ENCODE measurements at regions not wholly inside any gene's neighbourhood (a gene's known extent, or its start where the extent isn't known, plus 50 kb on each side); places are given as distances from the start of the nearest gene placed in this dataset.

DNA sequence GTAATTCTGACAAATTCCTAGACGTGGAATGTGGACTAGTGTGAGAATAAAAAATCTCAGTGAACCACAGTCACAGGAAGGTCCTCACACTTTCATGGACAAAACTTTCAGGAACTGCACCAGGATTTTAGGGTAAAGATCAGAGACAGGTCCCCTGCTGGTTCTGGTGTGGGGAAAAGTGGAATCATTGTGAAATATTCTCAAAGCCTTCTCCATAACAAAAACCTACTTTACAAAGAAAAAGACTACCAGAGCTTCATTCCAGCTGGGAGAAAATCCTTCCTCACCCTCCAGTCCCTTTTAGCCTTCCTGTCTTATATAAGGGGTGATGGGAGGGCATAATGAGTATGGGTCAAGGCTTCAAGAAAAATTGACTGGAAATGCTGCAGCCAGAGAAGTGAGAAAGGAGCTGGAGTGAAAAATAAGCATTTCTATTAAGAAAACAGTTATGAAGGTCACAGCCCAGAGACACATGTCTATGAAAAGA lies 325.8 kb downstream of the ARAP2 start:
- H3K36me3 Mint-ChIP-seq, result no peaks in the 10 kb centered on the region
- no peak overlapping the region for H3K27ac Mint-ChIP-seq
- H3K4me1 Mint-ChIP-seq, result no peaks in the 10 kb centered on the region
- no peaks in the 10 kb centered on the region for H3K27me3 Mint-ChIP-seq
- no peaks in the 10 kb centered on the region for H3K9me3 Mint-ChIP-seq
- H3K4me3 Mint-ChIP-seq, result no peak overlapping the region
- no peak for DNase-seq

DNA sequence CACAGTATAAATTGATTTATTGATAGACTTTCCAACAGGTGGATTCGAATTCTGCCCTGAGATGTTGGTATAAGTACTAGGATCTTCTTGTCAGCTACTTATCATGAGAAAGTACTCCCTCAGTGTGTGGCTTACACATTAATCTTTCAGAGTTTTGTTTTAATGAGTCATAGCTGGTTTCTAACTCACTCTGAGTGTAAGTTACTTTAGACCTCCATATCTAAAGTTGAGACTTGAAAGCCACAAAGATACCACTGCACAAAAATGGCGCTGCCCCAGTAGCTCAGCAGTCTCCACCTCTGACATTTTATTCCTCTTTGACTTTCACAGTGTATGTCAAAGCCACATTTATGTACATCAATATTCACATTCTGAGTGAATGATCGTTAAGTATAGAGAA lies 318.5 kb downstream of the ARAP2 start:
- Mint-ChIP-seq H3K4me1 (no peaks in the 10 kb centered on the region), H3K27me3 (no peaks in the 10 kb centered on the region), H3K4me3 (no peak overlapping the region), H3K27ac (no peak overlapping the region), H3K36me3 (no peaks in the 10 kb centered on the region), H3K9me3 (no peaks in the 10 kb centered on the region)
- no peak for DNase-seq

GRCh38 chr4:35926788-35927187 lies 317.5 kb downstream of the ARAP2 start:
- H3K4me3 Mint-ChIP-seq, result no peak overlapping the region
- no peaks in the 10 kb centered on the region for H3K36me3 Mint-ChIP-seq
- H3K9me3 Mint-ChIP-seq, result no peaks in the 10 kb centered on the region
- no peak for DNase-seq
- H3K27me3 Mint-ChIP-seq, result peaks cover 3% of the 10 kb centered on the region
- H3K27ac Mint-ChIP-seq, result no peak overlapping the region
- no peaks in the 10 kb centered on the region for H3K4me1 Mint-ChIP-seq

DNA sequence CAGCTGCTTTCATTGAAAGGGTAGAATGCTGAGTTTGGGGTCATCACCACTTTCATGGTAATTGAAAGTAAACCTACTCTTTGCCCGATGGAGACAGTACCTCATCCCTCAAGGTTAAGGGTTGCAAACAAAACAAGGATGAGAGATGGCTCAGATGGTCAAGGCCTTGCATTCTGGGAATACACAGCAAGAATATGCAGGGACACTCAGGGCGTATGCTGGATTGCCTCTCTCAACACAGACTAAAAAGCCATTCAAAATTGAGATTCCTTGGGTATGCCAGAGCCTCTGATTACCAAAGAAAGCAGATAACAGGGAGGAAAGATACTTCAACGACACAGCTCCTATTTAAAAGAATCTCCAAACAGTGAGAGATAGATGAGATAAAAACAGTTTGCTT lies 310.4 kb downstream of the ARAP2 start:
- Mint-ChIP-seq H3K27ac (no peak overlapping the region), H3K4me3 (no peak overlapping the region)

GRCh38 chr4:35934320-35934981 lies 309.9 kb downstream of the ARAP2 start:
- H3K36me3 Mint-ChIP-seq, result no peaks in the 10 kb centered on the region
- no peak overlapping the region for H3K27ac Mint-ChIP-seq
- DNase-seq, result no peak
- H3K4me1 Mint-ChIP-seq, result no peaks in the 10 kb centered on the region
- H3K27me3 Mint-ChIP-seq, result peaks cover 3% of the 10 kb centered on the region
- H3K4me3 Mint-ChIP-seq, result no peak overlapping the region
- no peaks in the 10 kb centered on the region for H3K9me3 Mint-ChIP-seq

More for the DNA sequence above, 310.4 kb downstream of the ARAP2 start:
- Mint-ChIP-seq H3K4me1 (no peaks in the 10 kb centered on the region), H3K27me3 (peaks cover 3% of the 10 kb centered on the region), H3K9me3 (no peaks in the 10 kb centered on the region), H3K36me3 (no peaks in the 10 kb centered on the region)
- no peak for DNase-seq

- Mint-ChIP-seq H3K9me3 (no peaks in the 10 kb centered on the region), H3K4me1 (no peaks in the 10 kb centered on the region), H3K27me3 (peaks cover 4% of the 10 kb centered on the region), H3K27ac (no peak overlapping the region), H3K36me3 (no peaks in the 10 kb centered on the region), H3K4me3 (no peak overlapping the region)
- no peak for DNase-seq
These were observed 305.4 kb downstream of the ARAP2 start for GRCh38 chr4:35938936-35939335.

DNA sequence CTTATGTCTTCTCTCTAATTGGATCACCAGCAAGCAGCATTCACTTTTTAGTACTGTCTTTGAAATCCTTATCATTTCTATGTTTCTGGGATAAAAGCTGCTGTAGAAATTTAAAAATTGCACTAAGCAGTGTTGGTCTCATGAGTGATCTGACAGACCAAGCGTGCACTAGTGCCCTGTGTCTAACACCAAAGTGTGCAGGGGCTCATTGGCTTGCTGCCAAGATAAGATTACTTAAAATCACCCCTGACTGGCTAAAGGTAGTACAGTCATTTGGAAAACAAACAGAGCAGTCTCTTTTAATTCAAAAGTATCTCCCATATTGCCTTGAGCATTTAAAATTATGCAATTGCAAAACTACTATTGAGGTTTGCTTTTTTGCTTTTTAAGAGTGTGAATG lies 304.6 kb downstream of the ARAP2 start:
- H3K27ac Mint-ChIP-seq, result no peak overlapping the region
- H3K9me3 Mint-ChIP-seq, result no peaks in the 10 kb centered on the region
- no peaks in the 10 kb centered on the region for H3K36me3 Mint-ChIP-seq
- H3K4me3 Mint-ChIP-seq, result no peak overlapping the region
- peaks cover 4% of the 10 kb centered on the region for H3K27me3 Mint-ChIP-seq
- DNase-seq, result no peak
- H3K4me1 Mint-ChIP-seq, result no peaks in the 10 kb centered on the region

GRCh38 chr4:35942092-35942491 lies 302.2 kb downstream of the ARAP2 start:
- Mint-ChIP-seq H3K27ac (no peak overlapping the region), H3K4me3 (no peak overlapping the region), H3K36me3 (no peaks in the 10 kb centered on the region), H3K9me3 (no peaks in the 10 kb centered on the region), H3K4me1 (no peaks in the 10 kb centered on the region), H3K27me3 (peaks cover 4% of the 10 kb centered on the region)
- DNase-seq, result no peak

DNA sequence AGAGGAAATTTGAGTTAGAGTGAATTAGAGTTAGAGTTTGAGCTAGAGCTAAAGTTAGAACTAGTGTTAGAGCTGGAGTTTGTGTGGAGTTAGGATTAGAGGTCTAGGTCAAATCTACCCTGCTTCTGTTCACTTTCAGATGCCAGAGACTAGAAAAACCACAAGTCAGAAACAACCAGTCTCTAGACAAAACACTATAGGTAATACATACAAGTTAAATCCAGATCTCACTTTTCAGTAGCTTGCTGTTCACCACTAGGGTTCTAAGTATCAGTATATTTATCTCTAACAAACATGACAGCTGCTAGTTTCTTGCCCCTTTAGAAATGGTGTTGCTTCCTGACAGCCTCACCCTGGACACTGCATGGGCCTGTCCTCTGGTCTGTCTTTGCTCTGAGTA lies 300.7 kb downstream of the ARAP2 start:
- Mint-ChIP-seq H3K27me3 (peaks cover 4% of the 10 kb centered on the region), H3K9me3 (no peaks in the 10 kb centered on the region), H3K4me1 (no peaks in the 10 kb centered on the region), H3K4me3 (no peak overlapping the region), H3K36me3 (no peaks in the 10 kb centered on the region), H3K27ac (no peak overlapping the region)
- DNase-seq, result no peak

- peaks cover 13% of the 10 kb centered on the region for H3K9me3 Mint-ChIP-seq
- H3K27ac Mint-ChIP-seq, result no peak overlapping the region
- no peaks in the 10 kb centered on the region for H3K4me1 Mint-ChIP-seq
- DNase-seq, result no peak
- H3K4me3 Mint-ChIP-seq, result no peak overlapping the region
- no peaks in the 10 kb centered on the region for H3K36me3 Mint-ChIP-seq
- no peaks in the 10 kb centered on the region for H3K27me3 Mint-ChIP-seq
These were observed 296.1 kb downstream of the ARAP2 start for GRCh38 chr4:35948171-35948570.

DNA sequence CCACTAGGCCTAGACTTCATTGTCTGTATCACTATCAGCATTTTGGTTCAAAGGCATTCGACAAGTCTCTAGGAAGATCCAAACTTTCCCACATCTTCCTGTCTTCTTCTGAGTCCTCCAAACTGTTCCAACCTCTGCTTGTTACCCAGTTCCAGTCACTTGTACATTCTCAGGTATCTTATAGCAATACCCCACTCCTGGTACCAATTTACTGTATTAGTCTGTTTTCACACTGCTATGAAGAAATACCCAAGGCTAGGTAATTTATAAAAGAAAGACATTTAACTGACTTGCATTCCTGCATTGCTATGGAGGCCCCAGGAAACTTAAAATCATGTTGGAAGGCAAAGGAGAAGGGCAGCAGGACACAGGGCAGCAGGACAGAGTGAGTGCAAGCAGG lies 293.9 kb downstream of the ARAP2 start:
- DNase-seq, result no peak
- no peaks in the 10 kb centered on the region for H3K4me1 Mint-ChIP-seq
- peaks cover 2% of the 10 kb centered on the region for H3K36me3 Mint-ChIP-seq
- no peak overlapping the region for H3K27ac Mint-ChIP-seq
- H3K9me3 Mint-ChIP-seq, result peaks cover 18% of the 10 kb centered on the region
- no peak overlapping the region for H3K4me3 Mint-ChIP-seq
- no peaks in the 10 kb centered on the region for H3K27me3 Mint-ChIP-seq

DNA sequence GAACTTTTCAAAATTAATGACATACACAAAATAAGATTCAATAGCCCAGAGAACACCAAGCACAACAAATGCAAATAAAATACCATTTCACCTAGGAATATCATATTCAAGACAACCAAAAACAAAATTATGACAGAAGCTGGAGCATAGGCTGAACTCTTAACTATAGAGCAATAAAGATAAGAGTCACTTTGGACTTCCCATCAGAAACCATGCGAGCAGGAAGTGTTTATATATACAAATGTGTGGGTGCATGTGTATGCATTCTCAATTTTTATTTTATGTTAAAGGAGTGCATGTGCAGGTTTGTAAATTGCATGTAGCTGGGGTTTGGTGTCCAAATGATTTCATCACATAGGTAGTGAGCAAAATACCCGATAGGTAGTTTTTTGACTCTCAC lies 291.6 kb downstream of the ARAP2 start:
- peaks cover 30% of the 10 kb centered on the region for H3K9me3 Mint-ChIP-seq

DNA sequence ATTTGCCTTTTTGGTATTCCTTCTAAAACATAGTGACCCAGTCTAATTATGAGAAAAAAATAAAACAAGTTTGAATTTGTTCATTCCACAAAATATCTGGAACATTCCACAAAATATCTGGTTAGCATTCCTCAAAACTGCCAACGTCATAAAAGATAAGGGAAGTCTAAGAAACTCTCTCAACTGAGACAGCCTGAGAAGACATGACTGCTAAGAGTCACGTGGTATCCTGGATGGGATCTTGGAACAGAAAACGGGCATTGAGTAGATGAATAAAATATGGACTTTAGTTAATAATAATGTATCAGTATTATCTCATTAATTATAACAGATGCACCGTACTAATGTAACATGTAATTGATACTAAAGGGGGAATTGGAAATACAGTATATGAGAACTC lies 280.9 kb downstream of the ARAP2 start:
- Mint-ChIP-seq H3K4me3 (no peak overlapping the region), H3K27ac (no peak overlapping the region), H3K4me1 (peaks cover 2% of the 10 kb centered on the region), H3K36me3 (no peaks in the 10 kb centered on the region), H3K9me3 (no peaks in the 10 kb centered on the region), H3K27me3 (no peaks in the 10 kb centered on the region)
- DNase-seq, result no peak

More for the DNA sequence above, 291.6 kb downstream of the ARAP2 start:
- no peaks in the 10 kb centered on the region for H3K27me3 Mint-ChIP-seq
- no peak overlapping the region for H3K4me3 Mint-ChIP-seq
- H3K27ac Mint-ChIP-seq, result no peak overlapping the region
- peaks cover 2% of the 10 kb centered on the region for H3K36me3 Mint-ChIP-seq
- no peak for DNase-seq
- H3K4me1 Mint-ChIP-seq, result no peaks in the 10 kb centered on the region

DNA sequence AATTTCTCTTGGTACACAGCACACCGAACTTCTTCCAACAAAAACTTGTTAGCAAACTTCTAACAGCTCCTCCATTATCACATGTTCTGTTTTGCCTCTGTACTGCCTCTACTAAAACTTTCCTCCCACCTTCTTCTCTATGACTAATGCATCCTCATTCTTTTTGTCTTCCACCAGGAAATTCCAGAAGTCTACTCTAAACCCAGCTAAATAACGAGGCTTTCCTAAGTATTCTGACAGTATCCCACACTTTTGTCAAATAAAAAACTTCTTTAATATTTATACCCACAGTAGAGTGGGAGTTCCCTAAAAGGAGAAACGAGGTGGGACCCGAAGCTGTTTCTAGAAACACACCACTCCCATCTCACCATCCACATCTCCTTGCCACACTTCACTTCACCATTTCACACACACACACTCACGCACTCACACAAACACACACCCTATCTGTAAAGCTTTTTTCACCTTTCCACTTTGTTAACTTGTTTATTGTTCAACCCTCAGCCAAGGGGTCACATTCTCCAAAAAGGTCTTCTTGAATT lies 280.3 kb downstream of the ARAP2 start:
- Mint-ChIP-seq H3K27ac (no peak overlapping the region), H3K4me1 (peaks cover 2% of the 10 kb centered on the region), H3K36me3 (no peaks in the 10 kb centered on the region), H3K4me3 (no peak overlapping the region), H3K27me3 (no peaks in the 10 kb centered on the region), H3K9me3 (no peaks in the 10 kb centered on the region)
- no peak for DNase-seq

- no peaks in the 10 kb centered on the region for H3K36me3 Mint-ChIP-seq
- H3K4me1 Mint-ChIP-seq, result peaks cover 2% of the 10 kb centered on the region
- DNase-seq, result no peak
- H3K27me3 Mint-ChIP-seq, result no peaks in the 10 kb centered on the region
- H3K27ac Mint-ChIP-seq, result no peak overlapping the region
- H3K4me3 Mint-ChIP-seq, result no peak overlapping the region
- no peaks in the 10 kb centered on the region for H3K9me3 Mint-ChIP-seq
These were observed 279.0 kb downstream of the ARAP2 start for GRCh38 chr4:35965300-35965699.

DNA sequence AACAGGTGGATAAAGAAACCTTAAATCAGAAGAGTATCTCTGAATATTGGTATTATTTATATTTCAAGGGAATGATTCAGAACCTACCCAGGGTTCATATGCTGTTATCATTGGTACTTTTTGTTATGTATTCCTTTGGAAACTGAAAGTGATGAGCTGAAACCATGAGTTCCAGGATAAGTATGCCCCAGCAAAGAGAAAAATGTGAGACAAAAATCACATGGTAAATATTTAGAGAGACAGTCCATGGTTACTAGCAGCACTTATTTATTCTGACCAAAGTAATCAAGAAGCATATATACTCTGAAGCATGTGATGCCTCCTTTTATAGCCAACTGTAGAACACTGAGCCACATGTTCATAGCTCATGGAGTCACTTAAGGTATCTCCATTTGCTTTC lies 277.7 kb downstream of the ARAP2 start:
- Mint-ChIP-seq H3K27ac (no peak overlapping the region), H3K9me3 (no peaks in the 10 kb centered on the region), H3K36me3 (no peaks in the 10 kb centered on the region), H3K4me3 (no peak overlapping the region), H3K27me3 (no peaks in the 10 kb centered on the region), H3K4me1 (peaks cover 2% of the 10 kb centered on the region)
- DNase-seq, result no peak
